RPMI7951 (cell line): ENCODE measurements at regions not wholly inside any gene's neighbourhood (a gene's known extent, or its start where the extent isn't known, plus 50 kb on each side); places are given as distances from the start of the nearest gene placed in this dataset.
"Not testable (repeated sequence)": the region's sequence is repeated elsewhere in the genome, so short reads cannot be mapped to it uniquely, and the experiment has no call there.

Experiments used
- DNase-seq: peaks from one replicate; pipeline ENCODE4 v3.0.0-alpha.2; 2012; ENCODE audit warnings: low read depth

DNA sequence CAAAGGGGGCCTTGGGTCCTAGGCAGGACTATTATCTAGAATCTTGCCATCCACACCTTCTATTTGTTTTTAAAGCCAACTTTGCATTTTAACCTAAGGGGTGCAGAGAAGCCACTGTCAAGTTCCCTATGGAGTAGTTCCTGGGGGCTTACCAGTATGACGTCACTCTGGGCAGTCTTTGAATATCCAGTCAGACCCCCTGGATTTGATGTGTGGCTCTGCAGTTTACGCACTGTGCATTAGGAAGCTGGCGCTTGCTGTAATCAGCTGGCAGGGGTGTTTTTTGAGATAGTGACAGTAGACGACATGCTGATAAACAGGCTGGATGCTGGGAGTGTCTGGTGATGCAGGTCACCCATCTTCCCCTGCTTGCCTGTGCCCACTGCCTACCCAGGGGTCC lies 892.7 kb upstream of the ZNF722 start:
- no peak for DNase-seq

GRCh38 chr7:63106506-63107388 lies 891.9 kb upstream of the ZNF722 start:
- no peak for DNase-seq

DNA sequence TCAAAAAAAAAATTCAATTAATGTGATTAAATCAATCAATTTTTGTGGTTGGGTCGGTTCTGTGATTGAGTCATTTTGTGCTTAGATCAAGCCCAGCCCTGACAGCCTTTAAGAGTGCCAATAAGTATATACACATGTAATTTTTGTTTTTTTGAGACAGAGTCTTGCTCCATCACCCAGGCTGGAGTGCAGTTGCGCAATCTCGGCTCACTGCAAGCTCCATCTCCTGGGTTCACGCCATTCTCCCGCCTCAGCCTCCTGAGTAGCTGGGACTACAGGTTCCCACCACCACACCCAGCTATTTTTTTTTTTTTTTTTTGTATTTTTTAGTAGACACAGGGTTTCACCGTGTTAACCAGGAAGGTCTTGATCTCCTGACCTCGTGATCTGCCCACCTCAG lies 887.1 kb upstream of the ZNF722 start:
- DNase-seq, result not testable (repeated sequence)

DNA sequence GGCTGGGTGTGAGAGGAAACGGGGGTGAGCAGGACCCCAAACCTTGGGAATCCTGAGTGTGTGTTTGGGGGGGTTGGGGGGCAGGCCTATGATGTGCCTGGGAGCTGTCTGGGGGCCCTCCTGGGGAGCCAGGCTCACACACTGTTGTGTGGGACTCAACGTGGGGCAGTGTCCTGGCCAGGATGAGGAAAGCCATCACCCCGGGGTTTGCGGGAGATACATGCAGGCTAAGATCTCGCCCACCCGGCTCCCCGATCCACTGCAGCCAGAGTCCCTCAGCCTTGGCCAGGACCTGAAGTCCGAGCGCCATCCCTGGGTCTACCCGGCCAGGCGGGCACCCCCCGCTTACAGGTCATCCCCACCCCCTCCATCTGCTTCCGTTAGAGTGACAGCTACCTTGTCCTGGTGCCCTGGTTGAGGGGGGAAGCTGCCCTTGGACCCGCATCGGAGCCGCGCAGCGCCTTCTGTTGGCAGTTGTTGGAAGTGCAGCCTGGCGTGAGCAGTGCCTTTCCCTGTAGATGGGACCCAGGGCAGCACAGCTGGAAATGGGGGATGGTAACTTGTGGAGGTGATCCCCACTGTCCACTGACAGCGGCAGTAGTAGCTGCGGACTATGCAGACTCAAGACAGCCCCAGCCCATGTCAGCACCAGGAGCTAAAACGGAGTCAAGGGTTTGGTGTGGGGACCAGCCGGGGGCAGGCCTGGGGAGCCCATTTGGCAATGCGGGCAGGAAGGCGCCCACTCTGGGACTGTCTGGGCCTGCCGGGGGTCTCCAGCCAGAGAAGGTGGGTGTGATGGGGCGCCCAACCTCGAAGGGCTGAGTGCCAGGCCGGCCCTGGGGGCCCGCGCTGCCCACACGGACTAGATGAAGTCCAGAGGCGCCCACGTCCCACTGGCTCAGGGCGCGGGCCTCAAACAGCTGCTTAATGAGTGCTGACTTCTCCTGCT lies 885.6 kb upstream of the ZNF722 start:
- no peak for DNase-seq

DNA sequence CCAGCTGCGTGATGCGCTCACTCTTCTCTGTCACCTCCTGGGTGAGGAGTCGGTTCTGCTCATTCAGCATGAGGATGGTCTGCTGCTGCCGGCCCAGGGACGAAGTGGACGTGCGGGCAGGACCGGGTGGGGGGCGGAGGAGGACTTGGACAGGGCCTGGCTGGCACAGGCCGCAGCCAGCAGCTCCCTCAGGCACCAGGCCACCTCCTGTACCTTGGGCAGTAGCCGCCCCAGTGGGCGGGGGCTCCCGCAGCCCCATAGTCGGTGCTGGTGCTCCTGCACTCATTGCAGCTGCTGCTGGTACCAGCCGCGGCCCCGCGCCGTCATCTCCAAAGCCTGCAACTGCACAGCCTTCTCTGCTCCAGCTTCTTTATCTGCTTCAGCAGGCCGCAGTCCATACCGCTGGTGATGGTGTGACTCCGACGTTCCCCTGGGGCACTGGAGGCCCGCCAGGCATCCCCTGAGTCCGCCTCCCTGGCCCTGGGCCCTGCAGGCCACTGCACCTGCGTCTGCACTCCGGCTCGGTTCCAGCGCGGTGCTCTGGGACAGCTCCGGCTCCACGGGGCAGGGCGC lies 884.9 kb upstream of the ZNF722 start:
- no peak for DNase-seq

- DNase-seq, result no peak
Observed at GRCh38 chr7:63114371-63114985, 884.2 kb upstream of the ZNF722 start.
